ENCODE measurements at regions not wholly inside any gene's neighbourhood (a gene's known extent, or its start where the extent isn't known, plus 50 kb on each side); places are given as distances from the start of the nearest gene placed in this dataset.
"Not testable (repeated sequence)": the region's sequence is repeated elsewhere in the genome, so short reads cannot be mapped to it uniquely, and the experiment has no call there.

- Mint-ChIP-seq H3K27me3 (peaks cover 20% of the 10 kb centered on the region), H3K27ac (no peak overlapping the region), H3K4me1 (no peaks in the 10 kb centered on the region), H3K36me3 (ENCODE audit: low read depth) (no peaks in the 10 kb centered on the region), H3K4me3 (no peak overlapping the region)
- no peaks in the 10 kb centered on the region for H3K9me3 ChIP-seq (ENCODE audit: control insufficient read depth, low read length, poor library complexity, severe bottlenecking)
- DNase-seq (no peak), ATAC-seq (no peak)
Measured at GRCh38 chr15:38810686-38811085, 246.1 kb upstream of the RASGRP1 start.

GRCh38 chr15:38814254-38814653 lies 249.6 kb upstream of the RASGRP1 start:
- peaks cover 21% of the 10 kb centered on the region for H3K27me3 Mint-ChIP-seq
- H3K4me3 Mint-ChIP-seq; ATAC-seq; H3K9me3 ChIP-seq (ENCODE audit: control insufficient read depth, low read length, poor library complexity, severe bottlenecking); H3K36me3 Mint-ChIP-seq (ENCODE audit: low read depth); H3K27ac Mint-ChIP-seq; DNase-seq; H3K4me1 Mint-ChIP-seq: not testable (repeated sequence)

GRCh38 chr15:38814891-38815290 lies 250.3 kb upstream of the RASGRP1 start:
- Mint-ChIP-seq H3K4me1 (peaks cover 8% of the 10 kb centered on the region), H3K27ac (no peak overlapping the region), H3K36me3 (ENCODE audit: low read depth) (no peaks in the 10 kb centered on the region), H3K27me3 (peaks cover 21% of the 10 kb centered on the region), H3K4me3 (no peak overlapping the region)
- H3K9me3 ChIP-seq (ENCODE audit: control insufficient read depth, low read length, poor library complexity, severe bottlenecking), result no peaks in the 10 kb centered on the region
- DNase-seq, result no peak
- no peak for ATAC-seq

- peak; percentile 98 for ATAC-seq
- Mint-ChIP-seq H3K4me1 (peaks cover 8% of the 10 kb centered on the region), H3K27me3 (peaks cover 15% of the 10 kb centered on the region), H3K36me3 (ENCODE audit: low read depth) (no peaks in the 10 kb centered on the region), H3K4me3 (no peak overlapping the region), H3K27ac (no peak overlapping the region)
- no peaks in the 10 kb centered on the region for H3K9me3 ChIP-seq (ENCODE audit: control insufficient read depth, low read length, poor library complexity, severe bottlenecking)
- DNase-seq, result peak; percentile 67 to 86 (median 70)
Measured at GRCh38 chr15:38817427-38818156, 253.0 kb upstream of the RASGRP1 start.

- Mint-ChIP-seq H3K27ac (peak overlapping the region; percentile 41), H3K4me3 (no peak overlapping the region), H3K27me3 (peaks cover 12% of the 10 kb centered on the region), H3K36me3 (ENCODE audit: low read depth) (no peaks in the 10 kb centered on the region), H3K4me1 (peaks cover 8% of the 10 kb centered on the region)
- H3K9me3 ChIP-seq (ENCODE audit: control insufficient read depth, low read length, poor library complexity, severe bottlenecking), result no peaks in the 10 kb centered on the region
- ATAC-seq (no peak), DNase-seq (no peak)
Measured at GRCh38 chr15:38818157-38818790, 253.7 kb upstream of the RASGRP1 start.

GRCh38 chr15:38819387-38819950 lies 254.9 kb upstream of the RASGRP1 start:
- no peaks in the 10 kb centered on the region for H3K9me3 ChIP-seq (ENCODE audit: control insufficient read depth, low read length, poor library complexity, severe bottlenecking)
- H3K4me3 Mint-ChIP-seq, result no peak overlapping the region
- H3K4me1 Mint-ChIP-seq, result peaks cover 8% of the 10 kb centered on the region
- no peak for DNase-seq
- H3K36me3 Mint-ChIP-seq (ENCODE audit: low read depth), result no peaks in the 10 kb centered on the region
- no peak overlapping the region for H3K27ac Mint-ChIP-seq
- no peak for ATAC-seq
- H3K27me3 Mint-ChIP-seq, result peaks cover 12% of the 10 kb centered on the region

- DNase-seq (no peak), ATAC-seq (no peak)
- H3K4me3 Mint-ChIP-seq, result no peak overlapping the region
- no peak overlapping the region for H3K27ac Mint-ChIP-seq
- no peaks in the 10 kb centered on the region for H3K36me3 Mint-ChIP-seq (ENCODE audit: low read depth)
- no peaks in the 10 kb centered on the region for H3K9me3 ChIP-seq (ENCODE audit: control insufficient read depth, low read length, poor library complexity, severe bottlenecking)
- peaks cover 33% of the 10 kb centered on the region for H3K27me3 Mint-ChIP-seq
- peaks cover 4% of the 10 kb centered on the region for H3K4me1 Mint-ChIP-seq
Measured at GRCh38 chr15:38823263-38823662, 258.6 kb upstream of the RASGRP1 start.

GRCh38 chr15:38824719-38825118 lies 260.1 kb upstream of the RASGRP1 start:
- no peak for DNase-seq
- no peaks in the 10 kb centered on the region for H3K36me3 Mint-ChIP-seq (ENCODE audit: low read depth)
- no peak overlapping the region for H3K27ac Mint-ChIP-seq
- no peak for ATAC-seq
- no peak overlapping the region for H3K4me3 Mint-ChIP-seq
- no peaks in the 10 kb centered on the region for H3K9me3 ChIP-seq (ENCODE audit: control insufficient read depth, low read length, poor library complexity, severe bottlenecking)
- H3K4me1 Mint-ChIP-seq, result no peaks in the 10 kb centered on the region
- peaks cover 33% of the 10 kb centered on the region for H3K27me3 Mint-ChIP-seq

GRCh38 chr15:38826880-38827279 lies 262.3 kb upstream of the RASGRP1 start:
- H3K4me1 Mint-ChIP-seq, result no peaks in the 10 kb centered on the region
- H3K27ac Mint-ChIP-seq, result no peak overlapping the region
- H3K27me3 Mint-ChIP-seq, result peaks cover 28% of the 10 kb centered on the region
- no peak for DNase-seq
- H3K4me3 Mint-ChIP-seq, result no peak overlapping the region
- no peaks in the 10 kb centered on the region for H3K36me3 Mint-ChIP-seq (ENCODE audit: low read depth)
- H3K9me3 ChIP-seq (ENCODE audit: control insufficient read depth, low read length, poor library complexity, severe bottlenecking), result no peaks in the 10 kb centered on the region
- ATAC-seq, result no peak

GRCh38 chr15:38828031-38828532 lies 263.5 kb upstream of the RASGRP1 start:
- peaks cover 27% of the 10 kb centered on the region for H3K27me3 Mint-ChIP-seq
- H3K4me1 Mint-ChIP-seq, result no peaks in the 10 kb centered on the region

GRCh38 chr15:38829086-38829485 lies 264.5 kb upstream of the RASGRP1 start:
- H3K27ac Mint-ChIP-seq, result no peak overlapping the region
- no peak overlapping the region for H3K4me3 Mint-ChIP-seq
- no peaks in the 10 kb centered on the region for H3K36me3 Mint-ChIP-seq (ENCODE audit: low read depth)
- ATAC-seq (no peak), DNase-seq (no peak)
- H3K4me1 Mint-ChIP-seq, result no peaks in the 10 kb centered on the region
- peaks cover 27% of the 10 kb centered on the region for H3K27me3 Mint-ChIP-seq
- no peaks in the 10 kb centered on the region for H3K9me3 ChIP-seq (ENCODE audit: control insufficient read depth, low read length, poor library complexity, severe bottlenecking)

More at GRCh38 chr15:38828031-38828532, 263.5 kb upstream of the RASGRP1 start:
- ATAC-seq (no peak), DNase-seq (no peak)
- H3K9me3 ChIP-seq (ENCODE audit: control insufficient read depth, low read length, poor library complexity, severe bottlenecking), result no peaks in the 10 kb centered on the region
- Mint-ChIP-seq H3K4me3 (no peak overlapping the region), H3K36me3 (ENCODE audit: low read depth) (no peaks in the 10 kb centered on the region), H3K27ac (no peak overlapping the region)

- DNase-seq (no peak), ATAC-seq (no peak)
- Mint-ChIP-seq H3K27ac (no peak overlapping the region), H3K27me3 (no peaks in the 10 kb centered on the region), H3K4me3 (no peak overlapping the region), H3K4me1 (peaks cover 5% of the 10 kb centered on the region), H3K36me3 (ENCODE audit: low read depth) (peaks cover 2% of the 10 kb centered on the region)
- H3K9me3 ChIP-seq (ENCODE audit: control insufficient read depth, low read length, poor library complexity, severe bottlenecking), result no peaks in the 10 kb centered on the region
Measured at GRCh38 chr15:38842226-38842625, 277.6 kb upstream of the RASGRP1 start.

- no peaks in the 10 kb centered on the region for H3K9me3 ChIP-seq (ENCODE audit: control insufficient read depth, low read length, poor library complexity, severe bottlenecking)
- Mint-ChIP-seq H3K36me3 (ENCODE audit: low read depth) (peaks cover 2% of the 10 kb centered on the region), H3K4me1 (peaks cover 5% of the 10 kb centered on the region), H3K27me3 (no peaks in the 10 kb centered on the region), H3K27ac (no peak overlapping the region), H3K4me3 (no peak overlapping the region)
- ATAC-seq (no peak), DNase-seq (no peak)
Measured at GRCh38 chr15:38843051-38843501, 278.5 kb upstream of the RASGRP1 start.
